Activated B cell treated with CpG ODN at 0.5 μM for 24 hours (primary cell): ENCODE measurements at regions not wholly inside any gene's neighbourhood (a gene's known extent, or its start where the extent isn't known, plus 50 kb on each side); places are given as distances from the start of the nearest gene placed in this dataset.

Experiments used
- ATAC-seq: fragments of 200-7000 bp; cut with Tn5 transposase; one replicate; pipeline ENCODE4 v1.10.0; 2021; ENCODE audit warnings: low read depth, mild to moderate bottlenecking, moderate library complexity
- CTCF ChIA-PET: fragments of 350-600 bp; sonication (Branson Sonifier 250); formaldehyde crosslinking; loops from one replicate; lab custom pipeline; 2021; ENCODE audit warnings: antibody characterized with exemption; lab: Charles Lee
- POLR2A ChIA-PET: fragments of 350-600 bp; sonication (Branson Sonifier 250); formaldehyde crosslinking; loops from one replicate; lab custom pipeline; 2021; ENCODE audit warnings: antibody characterized with exemption; lab: Charles Lee
- DNase-seq: peaks from one replicate; pipeline ENCODE4 v3.0.0; 2022
- H3K27ac Mint-ChIP-seq: one replicate; pipeline ENCODE4 v1.8.0; 2020; ENCODE audit warnings: mixed read lengths
- H3K27me3 Mint-ChIP-seq: one replicate; pipeline ENCODE4 v1.8.0; 2021; ENCODE audit warnings: mixed read lengths
- H3K36me3 Mint-ChIP-seq: one replicate; pipeline ENCODE4 v1.8.0; 2021; ENCODE audit warnings: low read depth, mixed read lengths
- H3K4me1 Mint-ChIP-seq: one replicate; pipeline ENCODE4 v1.8.0; 2021; ENCODE audit warnings: mixed read lengths
- H3K4me3 Mint-ChIP-seq: one replicate; pipeline ENCODE4 v1.8.0; 2020; ENCODE audit warnings: mild to moderate bottlenecking, mixed read lengths
- H3K9me3 Mint-ChIP-seq: one replicate; pipeline ENCODE4 v1.8.0; 2020; ENCODE audit warnings: mixed read lengths
- intact Hi-C: fragments of 100-400 bp; cut with micrococcal nuclease; formaldehyde crosslinking; loops from one replicate; pipeline ENCODE4 v1.15.1; 2024
- TF ChIP-seq, protein P1 (sequence below): fragments of 200-600 bp; IDR thresholded peaks from one replicate; pipeline ENCODE4 v1.8.0; 2022; ENCODE audit warnings: antibody characterized with exemption, mild to moderate bottlenecking

DNA sequence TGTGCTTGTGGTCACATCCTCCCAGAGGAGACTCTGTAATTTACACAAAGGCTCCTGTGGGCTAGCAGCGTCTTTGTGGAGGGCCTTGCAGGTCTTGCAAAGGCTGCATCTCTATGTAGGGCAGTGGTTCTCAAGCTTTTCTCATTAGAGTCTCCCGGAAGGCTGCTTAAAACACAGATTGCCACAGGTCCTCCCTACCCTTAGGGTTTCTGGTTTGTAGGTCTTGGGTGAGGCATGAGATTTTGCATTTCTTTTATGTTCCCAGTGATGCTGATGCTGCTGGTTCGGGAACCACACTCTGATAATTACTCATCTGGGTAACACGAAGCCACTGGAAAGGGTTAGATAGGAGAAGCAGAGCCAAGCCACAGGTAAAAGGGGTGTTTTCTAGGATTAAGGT is 151.3 kb upstream of the ZBED5 start:
- peaks cover 6% of the 10 kb centered on the region for H3K9me3 Mint-ChIP-seq
- H3K36me3 Mint-ChIP-seq, result no peaks in the 10 kb centered on the region
- no peak overlapping the region for H3K27ac Mint-ChIP-seq
- DNase-seq (no peak), ATAC-seq (no peak)
- TF ChIP-seq, protein P1, sequence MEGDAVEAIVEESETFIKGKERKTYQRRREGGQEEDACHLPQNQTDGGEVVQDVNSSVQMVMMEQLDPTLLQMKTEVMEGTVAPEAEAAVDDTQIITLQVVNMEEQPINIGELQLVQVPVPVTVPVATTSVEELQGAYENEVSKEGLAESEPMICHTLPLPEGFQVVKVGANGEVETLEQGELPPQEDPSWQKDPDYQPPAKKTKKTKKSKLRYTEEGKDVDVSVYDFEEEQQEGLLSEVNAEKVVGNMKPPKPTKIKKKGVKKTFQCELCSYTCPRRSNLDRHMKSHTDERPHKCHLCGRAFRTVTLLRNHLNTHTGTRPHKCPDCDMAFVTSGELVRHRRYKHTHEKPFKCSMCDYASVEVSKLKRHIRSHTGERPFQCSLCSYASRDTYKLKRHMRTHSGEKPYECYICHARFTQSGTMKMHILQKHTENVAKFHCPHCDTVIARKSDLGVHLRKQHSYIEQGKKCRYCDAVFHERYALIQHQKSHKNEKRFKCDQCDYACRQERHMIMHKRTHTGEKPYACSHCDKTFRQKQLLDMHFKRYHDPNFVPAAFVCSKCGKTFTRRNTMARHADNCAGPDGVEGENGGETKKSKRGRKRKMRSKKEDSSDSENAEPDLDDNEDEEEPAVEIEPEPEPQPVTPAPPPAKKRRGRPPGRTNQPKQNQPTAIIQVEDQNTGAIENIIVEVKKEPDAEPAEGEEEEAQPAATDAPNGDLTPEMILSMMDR, result no peak
- peaks cover 8% of the 10 kb centered on the region for H3K27me3 Mint-ChIP-seq
- ChIA-PET POLR2A (no interaction called here), CTCF (interaction anchor here (1.0 to 3.8 kb wide), 5 partner anchors 12 to 75 kb away, joined by 3 to 25 read pairs (median 7); no protein-coding TSS in a partner anchor)
- intact Hi-C loops, result no loop called here
- no peak overlapping the region for H3K4me3 Mint-ChIP-seq
- peaks cover 24% of the 10 kb centered on the region for H3K4me1 Mint-ChIP-seq

DNA sequence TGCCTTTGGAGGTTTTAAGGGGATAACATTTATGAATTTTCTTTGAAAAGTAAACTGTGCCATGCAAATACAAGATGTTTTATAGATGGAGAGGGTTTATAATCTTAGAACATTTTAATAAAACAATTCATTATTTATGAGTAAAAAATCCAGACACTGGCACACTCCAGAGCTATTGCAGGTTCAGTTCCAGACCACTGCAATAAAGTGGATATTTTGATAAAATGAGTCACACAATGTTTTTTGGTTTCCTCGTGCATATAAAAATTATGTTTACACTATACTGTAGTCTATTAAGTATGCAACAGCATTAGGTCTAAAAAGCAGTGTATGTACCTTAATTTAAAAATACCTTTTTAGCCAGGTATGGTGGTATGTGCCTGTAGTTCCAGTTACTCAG is 146.2 kb upstream of the ZBED5 start:
- no peak for ATAC-seq
- ChIA-PET POLR2A (no interaction called here), CTCF (no interaction called here)
- TF ChIP-seq, protein P1, result no peak
- no peak overlapping the region for H3K27ac Mint-ChIP-seq
- intact Hi-C loops, result no loop called here
- peaks cover 25% of the 10 kb centered on the region for H3K27me3 Mint-ChIP-seq
- H3K36me3 Mint-ChIP-seq, result no peaks in the 10 kb centered on the region
- H3K9me3 Mint-ChIP-seq, result peaks cover 6% of the 10 kb centered on the region
- no peak overlapping the region for H3K4me3 Mint-ChIP-seq
- DNase-seq, result no peak
- H3K4me1 Mint-ChIP-seq, result peaks cover 11% of the 10 kb centered on the region

DNA sequence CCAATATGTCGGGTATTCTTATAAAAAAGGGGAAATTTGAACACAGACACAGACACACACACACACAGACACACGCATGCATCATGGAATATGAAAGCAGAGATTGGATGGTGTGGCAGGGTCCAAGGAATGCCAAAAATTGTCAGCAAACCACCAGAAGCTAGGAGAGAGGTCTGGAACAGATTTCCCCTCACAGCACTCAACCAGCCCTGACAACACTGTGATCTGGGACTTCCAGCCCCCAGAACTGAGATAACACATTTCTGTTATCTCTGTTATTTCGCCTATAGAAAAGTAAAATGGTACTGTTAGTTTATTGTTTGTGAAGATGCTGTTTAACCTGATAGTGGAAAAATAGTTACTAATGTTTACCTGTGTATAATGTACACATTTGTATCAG is 145.4 kb upstream of the ZBED5 start:
- POLR2A ChIA-PET, result interaction anchor here (0.6 kb wide), 1 partner anchor 140 kb away, joined by 4 read pairs; no protein-coding TSS in a partner anchor
- CTCF ChIA-PET, result no interaction called here
- intact Hi-C loops, result no loop called here
- no peaks in the 10 kb centered on the region for H3K36me3 Mint-ChIP-seq
- H3K9me3 Mint-ChIP-seq, result peaks cover 6% of the 10 kb centered on the region
- no peak for DNase-seq
- peaks cover 11% of the 10 kb centered on the region for H3K4me1 Mint-ChIP-seq
- no peak overlapping the region for H3K27ac Mint-ChIP-seq
- TF ChIP-seq, protein P1, result no peak
- H3K4me3 Mint-ChIP-seq, result no peak overlapping the region
- ATAC-seq, result no peak
- peaks cover 31% of the 10 kb centered on the region for H3K27me3 Mint-ChIP-seq

- H3K27ac Mint-ChIP-seq, result no peak overlapping the region
- TF ChIP-seq, protein P1, result no peak
- no peak for DNase-seq
- H3K4me1 Mint-ChIP-seq, result peaks cover 16% of the 10 kb centered on the region
- H3K4me3 Mint-ChIP-seq, result no peak overlapping the region
- peaks cover 5% of the 10 kb centered on the region for H3K9me3 Mint-ChIP-seq
- ChIA-PET CTCF (interaction anchor here (1.1 to 1.5 kb wide), 2 partner anchors 26 to 67 kb away, joined by 3 to 4 read pairs; no protein-coding TSS in a partner anchor), POLR2A (no interaction called here)
- intact Hi-C loops, result no loop called here
- H3K36me3 Mint-ChIP-seq, result no peaks in the 10 kb centered on the region
- H3K27me3 Mint-ChIP-seq, result peaks cover 25% of the 10 kb centered on the region
- no peak for ATAC-seq
Observed at GRCh38 chr11:11000579-11001283, 142.9 kb upstream of the ZBED5 start.

- POLR2A ChIA-PET, result no interaction called here
- no peak for DNase-seq
- peaks cover 13% of the 10 kb centered on the region for H3K9me3 Mint-ChIP-seq
- CTCF ChIA-PET, result no interaction called here
- H3K4me3 Mint-ChIP-seq, result no peak overlapping the region
- no peak overlapping the region for H3K27ac Mint-ChIP-seq
- TF ChIP-seq, protein P1, result no peak
- peaks cover 35% of the 10 kb centered on the region for H3K4me1 Mint-ChIP-seq
- no peaks in the 10 kb centered on the region for H3K36me3 Mint-ChIP-seq
- H3K27me3 Mint-ChIP-seq, result peaks cover 25% of the 10 kb centered on the region
- no peak for ATAC-seq
- intact Hi-C loops, result no loop called here
Observed at GRCh38 chr11:10998674-10999073, 140.8 kb upstream of the ZBED5 start.
